ENCODE measurements at regions not wholly inside any gene's neighbourhood (a gene's known extent, or its start where the extent isn't known, plus 50 kb on each side); places are given as distances from the start of the nearest gene placed in this dataset.

DNA sequence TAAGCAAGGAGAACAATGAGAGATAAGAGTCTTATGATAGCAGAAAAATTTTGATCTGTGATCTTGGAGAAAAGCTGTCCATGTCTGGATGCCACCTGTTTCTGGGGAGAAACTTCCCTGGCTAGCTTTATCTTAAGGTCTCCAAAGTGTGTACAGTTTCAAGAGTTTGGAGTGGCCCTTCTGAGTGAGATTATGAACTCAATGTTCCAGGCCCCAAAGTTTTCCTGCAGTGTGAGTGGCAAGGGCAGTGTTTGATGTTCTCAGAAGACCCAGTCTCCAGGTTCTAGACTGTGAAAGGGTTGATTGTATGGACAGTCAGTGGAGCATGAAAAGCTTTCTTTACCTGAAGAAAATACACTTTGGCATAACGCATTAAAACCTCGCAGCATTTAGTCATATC lies 121.7 kb downstream of the OLIG3 start:
- Histone ChIP-seq H3K4me1 (ENCODE audit: insufficient read depth) (no peaks in the 10 kb centered on the region), H3K27me3 (no peaks in the 10 kb centered on the region), H3K9me3 (peaks cover 0 to under 1% of the 10 kb centered on the region in 2 donors), H3K4me3 (no peak overlapping the region), H3K36me3 (no peaks in the 10 kb centered on the region), H3K27ac (no peak overlapping the region)
- intact Hi-C loops (cut with DNase I): no loop called here
- 92 to 96% (median 94%) methylated on average over 2 of the region's 2 CpGs for WGBS, 3 donors
- DNase-seq: no peak
- TF ChIP-seq, protein P1, sequence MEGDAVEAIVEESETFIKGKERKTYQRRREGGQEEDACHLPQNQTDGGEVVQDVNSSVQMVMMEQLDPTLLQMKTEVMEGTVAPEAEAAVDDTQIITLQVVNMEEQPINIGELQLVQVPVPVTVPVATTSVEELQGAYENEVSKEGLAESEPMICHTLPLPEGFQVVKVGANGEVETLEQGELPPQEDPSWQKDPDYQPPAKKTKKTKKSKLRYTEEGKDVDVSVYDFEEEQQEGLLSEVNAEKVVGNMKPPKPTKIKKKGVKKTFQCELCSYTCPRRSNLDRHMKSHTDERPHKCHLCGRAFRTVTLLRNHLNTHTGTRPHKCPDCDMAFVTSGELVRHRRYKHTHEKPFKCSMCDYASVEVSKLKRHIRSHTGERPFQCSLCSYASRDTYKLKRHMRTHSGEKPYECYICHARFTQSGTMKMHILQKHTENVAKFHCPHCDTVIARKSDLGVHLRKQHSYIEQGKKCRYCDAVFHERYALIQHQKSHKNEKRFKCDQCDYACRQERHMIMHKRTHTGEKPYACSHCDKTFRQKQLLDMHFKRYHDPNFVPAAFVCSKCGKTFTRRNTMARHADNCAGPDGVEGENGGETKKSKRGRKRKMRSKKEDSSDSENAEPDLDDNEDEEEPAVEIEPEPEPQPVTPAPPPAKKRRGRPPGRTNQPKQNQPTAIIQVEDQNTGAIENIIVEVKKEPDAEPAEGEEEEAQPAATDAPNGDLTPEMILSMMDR (IDR thresholded peaks at IDR 0.05): no peak
- TF ChIP-seq POLR2A (IDR thresholded peaks at IDR 0.05) (no peak), EP300 (IDR thresholded peaks at IDR 0.05) (no peak)

DNA sequence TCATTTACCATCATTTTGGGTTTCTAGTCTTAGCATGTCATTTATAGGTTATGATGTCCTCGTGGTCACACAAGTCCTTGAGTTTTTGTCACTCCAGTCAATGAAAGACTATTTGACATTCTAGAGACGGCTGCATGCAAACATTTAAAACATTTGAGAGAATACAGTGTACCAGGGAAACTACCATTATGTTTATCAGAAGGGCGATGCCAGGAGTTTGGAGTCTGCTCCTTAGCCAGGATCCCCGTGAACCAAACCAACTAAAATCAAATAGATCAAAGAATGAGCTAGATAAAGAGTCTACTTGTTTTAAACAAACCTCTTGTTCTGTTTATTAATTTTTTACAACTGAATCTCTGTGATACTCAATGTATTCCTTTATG lies 122.6 kb downstream of the OLIG3 start:
- Histone ChIP-seq H3K36me3 (no peaks in the 10 kb centered on the region), H3K27me3 (no peaks in the 10 kb centered on the region), H3K9me3 (no peaks in the 10 kb centered on the region), H3K27ac (no peak overlapping the region), H3K4me3 (no peak overlapping the region), H3K4me1 (ENCODE audit: insufficient read depth) (no peaks in the 10 kb centered on the region)
- intact Hi-C loops (cut with DNase I): no loop called here
- TF ChIP-seq, protein P1 (IDR thresholded peaks at IDR 0.05): no peak
- TF ChIP-seq POLR2A (IDR thresholded peaks at IDR 0.05): no peak
- DNase-seq: no peak
- 89% methylated on average over 4 of the region's 4 CpGs for WGBS, 3 donors

DNA sequence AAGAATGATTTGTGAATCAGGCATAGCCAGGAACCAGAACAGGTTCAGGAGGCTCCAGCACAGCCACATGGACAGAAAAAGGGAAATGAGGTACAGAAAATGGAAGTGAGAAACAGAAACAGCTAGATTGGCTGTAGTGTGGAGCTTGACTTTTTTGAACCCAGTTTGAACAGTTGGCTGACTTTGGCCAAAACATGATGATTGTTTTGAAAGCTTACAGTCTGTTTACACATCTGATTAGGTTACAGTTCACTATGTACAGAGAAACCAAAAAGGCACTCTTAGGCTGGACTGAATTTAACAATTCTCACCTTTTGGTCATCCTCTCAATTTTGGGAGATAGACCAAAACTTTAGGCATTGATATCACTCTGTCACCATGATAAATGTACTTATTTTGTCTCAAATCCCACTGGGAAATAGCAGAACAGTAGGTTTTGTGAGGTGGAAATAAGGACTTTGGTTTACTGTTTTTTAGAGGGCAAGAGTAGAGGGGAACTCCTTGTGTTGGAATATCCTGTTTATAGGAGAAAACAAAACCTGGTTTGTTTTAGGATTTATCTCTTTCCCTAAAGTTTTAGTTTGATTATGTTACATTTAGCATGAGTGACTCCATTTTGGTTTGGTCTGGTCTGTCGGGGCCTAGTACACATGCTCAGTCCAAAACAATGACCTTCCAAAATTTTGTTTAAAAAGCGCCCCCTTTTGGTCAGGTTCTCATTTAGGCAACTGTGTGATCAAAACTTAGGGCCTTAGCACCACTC lies 123.1 kb downstream of the OLIG3 start:
- intact Hi-C loops (cut with DNase I): no loop called here
- Histone ChIP-seq H3K36me3 (no peaks in the 10 kb centered on the region), H3K9me3 (no peaks in the 10 kb centered on the region), H3K27ac (no peak overlapping the region), H3K4me1 (ENCODE audit: insufficient read depth) (no peaks in the 10 kb centered on the region), H3K4me3 (no peak overlapping the region), H3K27me3 (no peaks in the 10 kb centered on the region)
- 62 to 66% (median 63%) methylated on average over 2 of the region's 2 CpGs for WGBS, 3 donors
- no peak for DNase-seq
- TF ChIP-seq POLR2A (IDR thresholded peaks at IDR 0.05): no peak
- TF ChIP-seq, protein P1 (IDR thresholded peaks at IDR 0.05): no peak
- no peak for TF ChIP-seq EP300 (IDR thresholded peaks at IDR 0.05)

DNA sequence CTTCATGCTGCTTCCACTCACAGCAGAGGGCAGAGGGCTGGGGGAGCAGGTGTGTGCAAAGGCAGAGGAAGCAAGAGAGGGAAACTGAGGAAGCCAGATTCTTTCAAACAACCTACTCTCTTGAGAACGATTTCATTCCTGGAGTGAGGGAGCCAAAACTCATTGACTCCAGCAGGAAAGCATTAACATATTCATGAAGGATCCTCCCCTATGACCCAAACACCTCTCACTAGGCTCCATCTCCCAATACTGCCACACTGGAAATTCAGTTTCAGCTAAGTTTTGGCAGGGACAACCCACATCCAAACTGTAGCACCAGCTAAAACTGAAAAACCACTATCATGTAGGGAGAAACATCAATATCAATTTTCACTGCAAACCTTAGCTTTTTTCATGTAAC lies 125.1 kb downstream of the OLIG3 start:
- 36 to 51% (median 49%) methylated on average over 1 of the region's 1 CpG for WGBS, 3 donors
- H3K36me3 ChIP-seq: no peaks in the 10 kb centered on the region

More for the DNA sequence above, 125.1 kb downstream of the OLIG3 start:
- H3K4me3 ChIP-seq: no peak overlapping the region
- no peak for DNase-seq
- H3K27ac ChIP-seq: no peak overlapping the region
- no peaks in the 10 kb centered on the region for H3K9me3 ChIP-seq
- TF ChIP-seq EP300 (IDR thresholded peaks at IDR 0.05) (no peak), POLR2A (IDR thresholded peaks at IDR 0.05) (no peak)
- TF ChIP-seq, protein P1 (IDR thresholded peaks at IDR 0.05): no peak
- no peaks in the 10 kb centered on the region for H3K27me3 ChIP-seq
- intact Hi-C loops (cut with DNase I): no loop called here
- no peaks in the 10 kb centered on the region for H3K4me1 ChIP-seq (ENCODE audit: insufficient read depth)

Data from ovary (tissue), 7 donors.